GM18498 (cell line): ENCODE measurements at regions not wholly inside any gene's neighbourhood (a gene's known extent, or its start where the extent isn't known, plus 50 kb on each side); places are given as distances from the start of the nearest gene placed in this dataset.

Experiments used
- ATAC-seq: cut with Tn5 transposase; IDR thresholded peaks from one replicate; pipeline ENCODE4 v1.9.1; 2021; ENCODE audit warnings: mild to moderate bottlenecking, moderate library complexity; ENCODE audit not compliant: unreplicated experiment

DNA sequence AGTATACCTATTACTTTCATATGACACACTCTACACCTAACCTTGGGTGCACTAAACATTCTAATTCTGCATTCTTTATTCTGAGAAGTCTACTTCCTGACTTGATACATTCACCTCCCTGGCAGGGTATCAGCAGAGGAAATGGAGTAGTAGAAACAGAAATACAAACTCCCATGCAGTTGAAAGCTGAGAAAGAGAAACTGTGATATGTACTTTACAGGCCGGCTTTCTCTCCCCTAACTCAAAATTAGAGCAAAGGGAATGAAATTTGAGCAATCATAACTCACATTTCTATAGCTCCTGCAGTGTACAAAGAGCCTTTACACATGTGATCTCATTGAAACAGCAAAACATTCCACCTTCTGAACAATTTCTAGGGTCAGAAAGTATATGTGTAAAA, 135.5 kb upstream of the COL8A1 start:
- ATAC-seq = no peak

DNA sequence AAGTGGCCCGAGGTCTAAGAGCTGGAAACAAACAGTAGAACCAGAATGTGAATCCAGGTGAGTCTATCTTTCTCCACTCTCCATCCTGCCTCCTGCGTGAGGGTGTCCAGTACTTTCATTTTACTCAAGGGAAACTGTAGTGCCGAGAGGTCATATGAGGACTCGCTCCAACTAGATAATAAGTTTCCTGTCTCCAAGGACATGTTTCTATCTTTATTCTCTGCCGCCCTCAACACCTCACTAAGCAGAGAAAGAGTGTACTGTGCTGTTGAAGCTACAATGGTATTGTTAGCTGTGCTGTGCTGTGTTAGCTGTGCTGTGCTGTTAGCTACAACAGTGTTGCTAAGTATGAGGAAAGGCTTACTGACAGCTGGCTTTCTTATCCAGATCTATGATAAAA, 137.9 kb upstream of the COL8A1 start:
- ATAC-seq = no peak

DNA sequence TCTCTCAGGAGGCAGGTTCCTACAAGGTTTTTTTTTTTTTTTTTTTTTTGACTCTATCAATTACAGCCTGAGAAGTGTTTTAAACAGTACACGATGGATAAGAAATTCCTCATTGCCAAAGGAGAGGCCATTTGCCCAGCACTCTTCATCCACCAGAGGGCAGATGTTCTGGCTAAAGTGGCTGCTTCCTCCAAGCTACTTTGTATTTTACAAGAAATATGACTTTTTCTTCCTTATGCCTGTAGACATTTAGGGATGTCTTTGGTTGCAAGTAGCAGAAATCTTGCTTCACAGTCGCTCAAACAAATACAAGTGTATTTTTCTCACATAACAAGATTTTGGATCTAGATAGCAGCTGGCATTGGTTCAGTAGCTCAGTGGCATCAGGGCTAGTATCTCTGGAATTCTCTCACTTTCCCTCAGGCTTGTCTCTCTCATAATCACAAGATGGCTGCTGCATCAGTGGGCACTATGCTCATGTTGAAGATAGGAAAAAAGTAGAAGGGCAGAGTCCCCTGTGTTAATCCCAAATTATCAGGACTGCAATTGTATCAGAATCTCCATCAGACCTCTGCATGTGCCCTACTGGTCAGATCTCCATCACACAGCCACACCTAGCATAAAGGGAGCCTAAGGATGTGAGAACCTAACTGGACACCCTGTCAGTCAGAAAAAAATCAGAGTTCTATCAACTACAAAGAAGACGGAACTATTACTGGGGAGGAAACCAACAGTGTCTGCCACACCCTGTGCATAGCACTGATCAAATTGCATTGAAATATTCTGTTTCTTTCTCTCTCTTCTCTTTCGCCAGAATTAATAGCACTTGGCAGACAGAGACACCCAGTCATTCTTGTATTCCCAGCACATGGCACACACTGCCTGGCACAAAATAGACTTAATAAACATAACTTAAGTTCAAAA, 138.9 kb upstream of the COL8A1 start:
- peak; percentile 57 for ATAC-seq

DNA sequence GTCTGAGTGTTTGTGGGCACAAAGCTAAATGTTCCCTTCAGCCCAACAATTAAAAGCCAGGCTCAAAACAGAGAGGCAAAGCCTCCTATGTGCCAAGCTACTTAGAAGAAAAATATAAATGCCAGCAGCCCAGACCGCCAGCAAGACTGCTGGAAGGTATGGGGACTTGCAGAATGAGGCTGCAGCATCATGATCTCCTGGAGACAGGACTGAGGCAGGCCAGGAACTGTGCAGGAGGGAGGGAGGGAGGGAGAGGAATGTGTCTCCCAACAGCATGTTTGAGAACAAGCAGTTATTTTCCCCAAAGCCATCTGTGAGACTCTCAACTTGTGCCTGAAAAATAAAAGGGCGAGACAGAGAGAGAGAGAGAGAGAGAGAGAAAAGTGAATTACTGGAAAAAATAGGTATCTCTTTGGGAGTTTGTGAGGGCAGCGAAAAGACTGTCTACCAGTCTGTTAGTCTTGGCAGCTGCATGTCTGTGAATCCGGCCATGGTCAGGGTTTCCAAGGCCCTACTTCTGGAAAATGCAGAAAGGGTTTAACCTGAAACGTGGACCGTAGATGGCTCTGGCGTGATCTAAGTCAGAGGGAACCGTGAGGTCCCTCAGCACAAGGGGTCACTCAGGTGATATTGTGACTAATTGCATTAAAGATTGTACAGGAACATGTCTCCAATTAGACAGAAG, 139.7 kb upstream of the COL8A1 start:
- peak; percentile 5 for ATAC-seq

DNA sequence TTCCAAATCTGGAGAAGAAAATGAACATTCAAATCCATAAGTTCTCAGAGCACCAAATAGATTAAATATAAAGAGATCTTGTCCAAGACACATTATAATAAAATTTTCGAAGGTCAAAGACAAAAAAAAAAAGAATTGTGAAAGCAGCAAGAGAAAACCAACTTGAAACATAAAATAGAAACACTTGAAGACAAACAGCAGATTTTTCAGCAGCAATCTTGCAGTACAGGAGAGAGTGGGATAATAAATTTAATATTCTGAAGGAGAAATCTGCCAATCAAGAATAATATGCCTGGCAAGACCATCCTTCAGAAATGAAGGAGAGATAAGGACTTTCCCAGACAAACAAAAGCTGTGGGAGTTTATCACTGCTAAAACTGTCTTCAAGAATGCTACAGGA, 150.5 kb upstream of the COL8A1 start:
- no peak for ATAC-seq

DNA sequence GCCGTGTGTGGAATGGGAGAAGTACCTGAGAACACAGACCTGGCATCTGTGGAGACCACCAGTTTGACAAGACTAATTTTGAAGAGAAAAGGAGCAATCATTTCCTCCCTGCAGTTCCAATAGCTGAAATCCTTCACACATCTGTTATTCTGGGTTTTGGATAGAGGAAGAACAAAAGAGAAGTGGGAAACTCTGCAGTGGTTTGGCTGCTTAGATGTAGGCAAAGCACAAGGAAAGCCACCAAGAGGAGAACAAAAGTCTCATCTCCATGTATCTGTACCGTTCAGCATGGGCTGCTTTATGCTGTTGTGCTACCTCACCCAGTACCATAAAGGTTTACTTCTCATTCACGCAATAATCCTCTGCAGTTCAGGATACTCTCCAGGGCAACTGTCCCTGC, 153.1 kb upstream of the COL8A1 start:
- ATAC-seq = no peak

DNA sequence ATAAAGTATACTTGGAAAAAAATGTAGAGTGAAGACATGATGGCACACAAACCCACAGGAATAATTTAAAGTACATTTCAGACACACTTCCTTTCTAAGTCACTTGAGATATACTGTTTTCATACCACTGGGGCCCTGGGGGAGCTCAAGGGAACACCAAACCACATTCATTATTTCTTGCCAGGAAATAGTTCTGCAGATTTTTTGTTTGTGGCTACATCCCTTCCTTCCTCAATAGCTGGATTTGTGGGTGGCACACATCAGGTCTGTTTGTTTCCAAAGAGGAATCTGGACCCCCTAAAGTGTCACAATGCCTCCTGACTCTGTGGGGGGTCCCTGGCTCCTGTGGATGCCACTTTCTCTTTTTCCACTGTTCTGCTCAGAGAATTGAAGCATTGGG, 153.5 kb upstream of the COL8A1 start:
- no peak for ATAC-seq

DNA sequence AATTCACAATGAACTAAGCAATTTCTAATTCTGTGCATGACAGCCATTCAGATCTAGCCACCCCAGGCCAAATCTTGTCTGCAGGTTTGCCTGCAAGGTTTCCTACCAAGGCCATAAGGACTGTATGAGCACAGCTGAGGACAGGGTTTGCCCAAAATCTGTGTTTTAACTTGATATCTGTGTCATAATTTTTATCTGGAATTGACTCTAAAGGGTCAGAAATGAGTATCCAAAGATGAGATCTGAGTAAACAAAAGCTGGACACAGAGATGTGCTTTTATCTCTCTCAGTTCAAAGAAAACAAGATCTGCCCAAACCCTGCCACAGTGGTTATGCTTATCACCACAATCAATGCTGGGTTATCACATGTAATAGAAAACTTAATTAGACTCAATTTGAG, 154.6 kb upstream of the COL8A1 start:
- ATAC-seq = no peak

DNA sequence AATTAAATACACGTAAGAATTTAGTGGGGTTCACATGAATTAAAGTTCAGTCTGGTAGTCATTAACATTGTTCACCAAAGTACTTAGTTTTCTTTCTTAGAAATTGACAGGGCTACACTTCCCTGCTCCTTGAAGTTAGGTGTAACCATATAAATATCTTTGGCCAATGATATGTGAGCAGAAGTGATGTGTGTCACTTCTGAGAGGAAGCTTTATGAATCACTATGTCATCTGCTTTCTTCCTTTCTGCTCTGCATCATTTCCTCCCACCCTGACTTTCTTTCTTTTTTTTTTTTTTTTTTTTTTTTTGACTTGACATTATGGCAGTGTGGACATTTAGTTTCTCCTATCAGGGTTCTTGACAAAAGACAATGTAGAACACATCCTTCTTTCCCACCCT, 156.2 kb upstream of the COL8A1 start:
- ATAC-seq = no peak

DNA sequence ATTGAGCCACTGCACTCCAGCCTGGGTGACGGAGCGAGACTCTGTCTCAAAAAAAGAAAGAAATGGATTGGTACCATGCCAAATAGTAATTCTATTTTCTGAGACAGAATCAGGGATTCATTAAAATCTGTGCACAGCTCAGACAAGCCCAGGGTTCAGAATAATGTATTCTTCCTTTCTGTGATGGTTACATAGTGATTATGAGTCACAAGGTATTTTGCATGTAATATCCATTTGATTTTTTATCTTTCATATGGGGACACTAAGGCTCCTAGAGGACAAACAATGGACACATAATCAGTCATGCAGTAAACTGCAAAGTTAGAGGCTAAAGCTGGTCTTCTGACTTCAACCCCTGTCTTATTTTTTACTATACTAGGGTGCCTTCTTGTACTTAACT, 156.8 kb upstream of the COL8A1 start:
- no peak for ATAC-seq

DNA sequence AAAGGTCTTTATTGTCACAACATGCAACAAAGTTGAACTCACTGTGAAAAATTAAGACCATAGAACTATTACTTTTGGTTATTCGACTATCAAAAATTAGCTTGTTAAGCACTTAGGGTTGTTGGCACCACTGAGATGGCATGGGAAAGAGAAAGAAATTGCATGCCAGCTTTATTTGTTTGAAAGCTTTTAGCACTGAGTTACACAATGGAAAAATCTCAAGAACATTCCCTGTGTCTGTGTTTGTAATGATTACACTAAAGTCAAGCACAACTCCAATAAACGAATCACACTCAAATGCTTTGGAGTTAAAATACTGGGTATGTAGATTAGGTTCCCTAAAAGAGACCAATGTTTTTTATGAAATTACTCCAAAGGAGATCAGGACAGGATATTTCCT, 158.6 kb upstream of the COL8A1 start:
- no peak for ATAC-seq

DNA sequence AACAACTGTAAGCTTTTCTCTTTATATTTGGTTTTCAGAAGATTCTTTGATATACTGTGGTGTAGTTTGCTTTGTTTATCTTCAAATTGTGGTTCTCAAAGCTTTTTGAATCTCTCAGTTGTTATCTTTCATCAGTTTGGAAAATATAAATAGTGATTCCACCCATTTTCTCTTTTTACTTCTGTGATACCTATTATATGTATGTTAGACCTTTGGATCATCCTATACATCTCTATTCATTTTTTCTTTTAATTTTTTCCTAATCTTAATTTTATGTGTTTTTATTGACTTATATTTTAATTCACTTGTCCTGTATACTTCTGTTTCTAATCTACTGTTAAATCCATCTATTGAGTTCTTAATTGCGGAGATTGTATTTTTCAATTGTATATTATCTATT, 160.7 kb upstream of the COL8A1 start:
- ATAC-seq = no peak

DNA sequence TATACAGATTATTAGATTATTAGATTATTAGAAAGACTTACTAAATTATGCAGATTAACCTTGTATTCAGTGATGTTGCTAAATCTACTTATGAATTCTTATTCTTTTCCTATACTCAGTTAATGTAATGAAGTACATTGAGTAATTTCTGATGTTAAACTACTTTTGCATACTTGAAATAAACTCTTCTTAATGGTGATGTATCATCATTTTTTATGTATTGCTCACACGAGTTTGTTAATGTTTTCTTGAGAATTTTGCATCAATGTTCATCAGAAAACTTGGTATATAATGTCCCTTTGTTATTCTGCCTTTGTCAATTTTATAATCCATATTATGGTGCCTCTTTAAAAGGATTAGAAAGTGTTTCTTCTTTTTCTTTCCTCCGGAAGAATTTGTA, 163.2 kb upstream of the COL8A1 start:
- ATAC-seq = no peak

DNA sequence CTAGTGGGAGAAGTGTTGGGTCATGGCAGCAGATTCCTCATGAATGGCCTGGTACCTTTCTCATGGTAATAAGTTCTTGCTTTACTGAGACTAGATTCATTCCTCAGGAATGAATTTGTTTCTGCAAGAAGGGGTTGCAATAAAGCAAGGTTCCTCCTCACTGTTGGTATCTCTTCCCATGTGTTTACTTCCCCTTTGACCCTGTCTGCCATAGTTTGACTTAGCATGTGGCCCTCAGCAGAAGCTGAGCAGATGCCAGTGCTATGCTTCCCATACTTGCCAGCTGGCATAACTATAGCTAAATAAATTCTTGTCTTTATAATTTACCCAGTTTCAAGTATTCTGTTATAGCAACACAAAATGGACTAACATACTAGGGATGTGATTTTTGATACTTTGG, 163.6 kb upstream of the COL8A1 start:
- no peak for ATAC-seq

DNA sequence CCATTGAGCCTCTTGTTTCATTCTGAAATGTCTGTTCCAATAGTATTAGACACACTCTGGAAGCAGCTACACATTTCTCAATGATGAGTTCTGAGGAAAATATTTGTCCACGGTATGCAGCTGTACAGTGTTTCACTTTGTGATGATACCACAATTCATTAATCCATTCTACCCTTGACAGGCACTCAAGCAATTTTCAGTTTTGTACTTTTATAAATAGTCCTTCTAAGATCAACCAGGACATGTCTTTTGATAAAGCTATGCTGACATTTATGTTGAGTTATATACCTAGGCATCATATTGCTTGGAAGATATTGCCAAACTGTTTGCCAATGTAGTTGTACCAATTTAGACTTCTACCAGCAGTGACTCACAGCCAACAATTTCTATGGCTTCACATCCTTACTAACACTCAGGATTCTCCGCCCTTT, 165.1 kb upstream of the COL8A1 start:
- ATAC-seq = no peak

DNA sequence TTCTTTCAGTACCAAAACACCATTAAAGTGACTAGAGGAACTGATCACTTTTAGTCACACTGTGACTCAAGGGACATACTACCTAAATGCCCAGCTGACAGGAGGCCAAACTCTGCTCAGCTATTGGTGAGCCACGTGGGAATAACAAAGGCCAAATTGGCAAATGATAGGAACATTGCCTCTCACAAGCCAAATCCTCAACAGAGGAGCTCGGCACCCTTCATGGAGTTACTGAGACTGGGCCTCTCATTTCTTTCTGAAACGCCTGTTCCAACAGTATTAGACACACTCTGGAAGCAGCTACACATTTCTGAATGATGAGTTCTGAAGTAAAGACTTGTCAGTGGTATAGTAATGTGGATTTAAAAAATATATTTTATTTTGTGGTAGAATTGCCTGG, 166.0 kb upstream of the COL8A1 start:
- ATAC-seq = no peak

DNA sequence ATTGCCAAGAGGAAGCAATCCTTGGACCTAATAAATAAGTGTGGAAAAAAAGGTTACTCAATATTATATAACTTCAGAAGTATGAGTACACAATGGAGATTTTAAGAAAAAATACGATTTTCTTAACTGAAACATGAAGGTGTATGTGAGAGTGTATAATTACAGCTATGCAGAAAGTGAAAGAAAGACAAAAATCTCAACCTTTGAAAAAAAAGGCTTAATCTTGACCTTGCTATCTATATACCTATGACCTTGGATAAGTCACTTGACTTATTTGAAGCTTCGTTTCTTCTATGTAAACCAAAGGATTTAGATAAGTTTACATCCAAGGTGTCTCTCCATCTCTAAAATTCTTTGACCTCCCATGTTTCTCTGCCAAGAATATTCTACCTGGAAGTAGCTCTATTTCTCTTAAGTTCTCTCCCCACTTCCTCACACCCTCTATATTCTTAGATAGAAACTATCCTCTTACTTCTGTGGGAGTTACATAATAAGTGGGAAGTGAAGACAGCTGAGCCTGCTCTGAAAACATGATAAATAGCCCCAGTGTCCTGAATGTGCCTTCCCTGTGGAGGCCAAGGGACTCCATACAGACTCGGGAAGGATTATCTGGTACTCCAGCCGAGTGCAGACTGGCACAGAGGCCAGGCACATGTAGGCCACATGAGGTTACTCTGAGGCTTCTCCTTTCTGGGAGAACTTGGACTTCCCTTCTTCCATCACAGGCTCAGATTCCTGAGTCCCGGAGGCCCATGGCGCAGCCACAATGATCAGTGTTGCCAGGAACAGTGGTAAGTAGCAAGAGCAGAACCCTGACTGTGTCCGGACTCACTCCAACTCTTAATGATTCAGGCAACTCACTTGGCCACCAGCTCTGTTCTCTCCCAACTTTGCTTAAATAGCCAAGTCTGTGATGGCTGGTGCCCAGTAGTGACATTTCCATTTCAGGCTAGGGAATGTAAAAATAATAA, 166.8 kb upstream of the COL8A1 start:
- ATAC-seq = no peak

DNA sequence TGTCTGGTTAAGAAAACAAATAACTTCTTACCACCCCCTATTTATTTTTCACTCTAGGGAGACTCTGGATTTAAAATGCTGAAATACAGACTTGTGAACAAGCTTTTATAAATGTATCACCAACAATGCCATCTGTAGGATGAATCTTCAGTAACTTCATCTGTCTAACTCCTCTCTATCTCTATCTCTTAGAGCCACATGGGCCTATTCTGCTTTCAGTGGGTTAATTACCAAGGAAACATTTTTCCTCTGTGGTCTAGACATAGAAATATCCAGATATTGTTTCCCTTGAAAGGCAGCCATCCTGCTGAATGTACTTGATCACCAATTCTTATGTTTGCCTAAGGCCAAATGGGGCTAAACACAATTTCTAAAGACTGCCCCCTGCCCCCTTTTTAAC, 167.6 kb upstream of the COL8A1 start:
- ATAC-seq = no peak

DNA sequence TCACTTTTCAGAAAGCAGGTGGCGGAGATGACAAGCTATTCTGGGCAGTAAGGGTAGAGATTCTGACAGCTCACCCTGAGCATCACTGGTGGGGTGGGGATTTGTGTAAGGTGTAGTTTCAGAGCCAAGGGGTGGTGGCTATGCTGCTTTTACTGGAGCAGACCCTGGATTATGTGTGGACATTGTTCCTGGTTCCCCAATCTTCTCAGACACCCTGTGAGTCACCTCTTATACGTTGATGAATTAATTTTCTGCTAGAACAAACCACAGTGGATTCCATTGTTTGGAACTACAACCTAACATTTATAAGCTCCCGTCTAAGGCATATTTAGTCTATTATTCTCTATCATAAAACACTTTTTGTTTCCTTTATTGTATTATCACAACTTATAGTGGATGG, 169.5 kb upstream of the COL8A1 start:
- ATAC-seq = no peak

DNA sequence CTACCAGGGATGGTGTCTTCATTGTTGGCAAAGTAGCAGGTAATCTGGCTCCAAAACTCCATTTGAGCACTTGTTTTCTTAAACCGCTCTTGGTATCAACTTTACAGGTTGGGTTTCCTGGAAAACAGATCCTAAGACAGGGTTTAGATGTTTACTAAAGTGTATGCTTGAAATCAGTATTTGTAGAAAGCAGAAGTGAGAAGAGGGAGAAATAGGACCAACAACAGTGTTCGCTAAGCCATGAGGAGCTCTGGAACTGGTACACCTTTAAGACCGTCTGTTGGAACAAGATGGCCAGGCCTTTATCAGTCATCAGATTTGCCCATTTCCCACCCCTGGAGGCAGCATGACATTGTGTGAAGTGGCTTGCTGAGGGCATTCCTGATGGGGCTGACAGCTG, 171.0 kb upstream of the COL8A1 start:
- ATAC-seq = no peak

DNA sequence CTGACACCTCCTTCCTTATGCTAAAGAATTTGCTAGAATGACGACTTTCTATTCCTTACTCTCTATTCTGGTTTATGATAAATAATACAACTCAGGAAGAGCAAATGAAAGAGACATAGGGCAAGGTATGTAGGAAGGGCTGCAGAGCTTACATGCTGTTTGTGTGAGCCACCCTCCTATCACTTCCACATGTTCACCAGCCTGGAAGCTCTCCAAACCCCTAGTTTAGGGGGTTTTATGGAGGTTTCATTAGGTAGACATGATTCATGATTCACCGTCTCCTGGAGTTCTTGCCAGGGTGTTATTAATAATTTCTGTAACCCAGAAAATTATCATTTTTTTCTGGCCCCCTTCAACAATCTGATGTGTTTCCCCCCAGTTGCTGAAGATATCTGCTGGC, 172.1 kb upstream of the COL8A1 start:
- no peak for ATAC-seq
